Dermis blood vessel endothelial cell (primary cell): ENCODE measurements at regions not wholly inside any gene's neighbourhood (a gene's known extent, or its start where the extent isn't known, plus 50 kb on each side); places are given as distances from the start of the nearest gene placed in this dataset.

ENCODE experiments used
- DNase-seq: peaks from one replicate; pipeline ENCODE4 v3.0.0; 2010

DNA sequence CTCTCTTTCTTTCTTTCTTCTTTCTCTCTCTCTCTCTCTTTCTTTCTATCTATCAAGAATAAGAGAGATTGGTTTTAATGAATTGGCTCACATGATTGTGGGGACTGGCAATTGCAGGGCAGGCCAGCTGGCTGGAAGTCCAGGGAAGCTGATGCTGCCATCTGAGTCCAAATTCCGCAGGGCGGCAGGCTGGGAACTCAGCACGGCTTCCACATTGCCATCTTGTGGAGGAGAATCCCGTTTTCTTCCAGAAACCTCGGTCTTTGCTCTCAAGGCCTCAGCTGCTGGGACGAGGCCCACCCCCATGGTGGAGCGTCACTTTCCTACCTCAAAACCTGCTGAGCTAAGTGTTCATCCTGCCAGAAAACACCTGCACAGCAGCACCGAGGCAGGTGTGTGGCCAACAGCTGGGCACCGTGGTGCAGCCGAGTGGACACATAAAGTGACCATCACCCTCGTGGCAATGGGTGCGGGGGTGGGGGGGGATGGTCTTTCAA, 58.8 kb upstream of the SLCO4A1 start:
- peak; percentile 16 for DNase-seq

DNA sequence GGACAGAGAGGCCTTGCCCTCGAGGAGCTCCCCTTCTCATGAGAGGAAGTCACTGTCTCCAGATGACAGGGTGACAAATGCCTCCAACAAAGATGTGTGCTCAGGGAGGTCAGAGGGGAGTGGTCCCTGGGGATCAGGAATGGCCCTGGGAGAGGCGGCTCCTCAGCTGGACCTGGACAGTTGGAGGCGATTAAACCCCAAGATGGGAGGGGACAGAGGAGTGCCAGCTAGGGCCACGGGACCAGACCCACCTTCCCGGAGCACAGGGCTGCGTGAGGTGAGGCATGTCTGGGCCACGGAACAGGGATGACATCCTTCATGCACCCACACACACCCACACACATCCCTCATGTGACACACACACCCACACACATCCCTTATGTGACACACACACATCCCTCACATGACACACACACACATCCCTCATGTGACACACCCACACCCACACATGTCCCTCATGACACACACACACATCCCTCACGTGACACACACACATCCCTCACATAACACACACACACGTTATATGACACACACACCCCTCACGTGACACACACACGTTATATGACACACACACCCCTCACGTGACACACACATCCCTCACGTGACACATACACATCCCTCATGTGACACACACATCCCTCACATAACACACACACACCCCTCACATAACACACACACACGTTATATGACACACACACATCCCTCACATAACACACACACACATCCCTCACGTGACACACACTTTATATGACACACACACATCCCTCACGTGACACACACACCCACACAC, 57.4 kb upstream of the SLCO4A1 start:
- DNase-seq, result no peak

DNA sequence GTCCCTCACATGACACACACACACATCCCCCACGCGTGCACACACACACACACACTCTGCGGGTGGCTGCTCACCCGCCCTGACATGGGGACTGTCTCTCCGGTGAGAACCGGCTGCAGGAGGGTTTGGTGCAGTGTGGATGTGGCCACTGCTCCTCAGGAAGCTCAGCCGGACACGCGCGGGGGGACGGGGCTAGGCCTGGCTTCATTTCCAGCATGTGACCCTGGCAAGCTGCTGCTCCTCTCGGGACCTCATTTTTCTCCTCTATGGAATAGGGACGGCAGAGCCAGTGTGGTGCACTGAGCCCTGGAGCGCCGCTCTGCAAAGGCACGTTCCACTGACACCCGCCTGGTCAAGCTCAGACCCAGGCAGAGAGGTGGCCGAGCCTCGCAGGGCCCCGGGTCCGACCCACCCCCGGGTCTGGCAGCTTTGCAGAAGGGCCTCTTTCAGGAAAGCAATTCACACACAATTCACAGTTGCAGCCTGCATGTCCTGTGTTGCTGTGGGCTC, 56.8 kb upstream of the SLCO4A1 start:
- DNase-seq, result no peak

DNA sequence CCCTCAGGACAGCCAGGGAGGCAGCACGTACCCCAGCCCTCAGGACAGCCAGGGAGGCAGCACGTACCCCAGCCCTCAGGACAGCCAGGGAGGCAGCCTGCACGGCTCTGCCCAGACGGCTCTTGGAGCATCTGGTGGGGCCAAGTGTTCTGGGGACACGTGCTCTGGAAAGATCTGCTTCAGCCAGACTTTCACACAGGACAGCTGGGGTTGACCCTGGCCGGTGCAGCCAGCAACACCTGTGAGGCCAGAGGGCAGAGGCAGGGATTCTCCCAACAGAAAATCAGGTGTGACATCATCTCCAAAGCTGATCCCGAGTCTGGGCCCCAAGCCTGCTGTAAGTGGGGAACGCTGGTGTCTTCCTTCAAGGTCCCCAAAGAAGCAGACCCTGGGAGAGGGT, 55.5 kb upstream of the SLCO4A1 start:
- DNase-seq, result no peak

DNA sequence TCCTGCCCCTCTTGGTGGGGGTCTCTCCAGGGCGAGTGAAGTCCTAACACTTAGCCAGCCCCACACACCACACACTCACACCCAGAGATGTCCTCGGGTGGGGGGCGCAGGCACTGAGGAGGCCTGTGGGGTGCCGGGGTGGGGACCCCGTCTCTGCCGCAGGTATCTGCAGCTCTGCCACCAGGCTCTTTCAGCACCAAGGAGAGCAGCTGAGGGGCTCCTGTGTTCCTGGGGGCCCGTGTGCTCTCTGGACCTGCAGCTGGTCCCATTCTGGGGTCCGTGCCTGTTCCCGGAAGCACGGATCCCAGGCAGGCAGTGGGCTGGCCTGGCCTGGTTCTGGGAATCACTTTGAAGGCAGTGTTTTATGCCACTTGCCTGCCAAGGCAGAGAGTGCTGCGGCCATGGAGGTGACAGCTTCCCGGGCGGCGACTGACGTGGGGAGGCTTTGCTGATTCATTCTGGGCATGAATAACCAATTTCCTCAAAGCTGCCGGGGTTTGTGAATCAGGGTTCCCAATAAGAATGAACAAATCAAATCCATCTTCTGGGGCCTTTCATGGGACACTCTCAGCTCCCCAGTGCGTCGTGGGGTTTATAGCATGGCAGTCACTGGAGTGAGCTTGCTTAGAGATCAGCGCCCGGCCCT, 54.4 kb upstream of the SLCO4A1 start:
- peak; percentile 33 for DNase-seq

DNA sequence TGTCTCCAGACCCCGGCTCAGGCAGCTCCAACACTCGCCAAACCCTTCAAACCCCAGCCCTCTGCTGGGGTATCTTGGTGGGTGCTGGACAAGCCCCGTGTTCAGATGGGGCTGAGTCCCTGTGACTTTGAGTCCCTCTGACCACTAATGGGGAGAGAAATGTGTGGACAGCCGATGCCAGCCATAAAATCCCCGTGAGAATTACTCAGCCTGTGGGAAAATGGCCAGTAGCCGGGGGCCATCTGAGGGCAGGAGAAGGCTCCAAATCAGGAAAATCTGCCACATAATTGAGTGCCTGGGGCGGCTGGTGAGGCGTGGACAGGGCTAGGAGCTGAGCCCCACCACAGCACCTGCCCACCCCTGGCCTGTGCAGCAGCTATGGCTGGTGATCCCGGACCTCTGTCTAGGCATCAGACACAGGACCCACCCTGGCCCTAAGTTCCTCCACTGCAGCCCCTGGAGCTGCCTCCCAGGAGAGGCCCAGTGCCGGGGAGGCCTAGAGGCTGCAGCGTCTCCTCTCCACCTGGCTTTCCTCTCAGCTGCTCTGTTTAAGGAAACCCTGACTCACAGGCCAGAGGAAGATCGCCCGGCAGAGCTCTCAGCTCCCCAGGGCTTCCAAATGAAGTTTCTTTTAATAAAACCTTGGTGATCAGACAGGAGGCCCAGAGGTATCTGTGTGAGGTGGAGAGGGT, 53.7 kb upstream of the SLCO4A1 start:
- peak; percentile 58 for DNase-seq

DNA sequence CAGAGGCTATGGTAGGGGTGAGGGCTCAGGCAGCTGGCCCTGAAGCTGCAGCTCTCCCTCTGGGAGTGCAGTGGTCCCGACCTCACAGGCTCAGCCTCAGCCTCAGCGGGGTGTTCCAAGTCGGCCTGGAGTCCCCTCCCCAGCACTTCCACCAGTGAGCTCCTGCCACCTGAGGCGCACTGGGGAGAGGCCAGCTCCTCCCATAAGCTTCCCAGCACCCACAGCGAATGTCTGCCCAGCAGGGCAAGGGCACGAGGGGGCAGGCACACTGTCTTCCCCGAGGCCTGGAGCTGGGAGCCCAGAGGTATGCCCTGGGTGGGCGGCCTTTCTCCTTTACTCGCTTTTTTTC, 53.2 kb upstream of the SLCO4A1 start:
- DNase-seq, result no peak

DNA sequence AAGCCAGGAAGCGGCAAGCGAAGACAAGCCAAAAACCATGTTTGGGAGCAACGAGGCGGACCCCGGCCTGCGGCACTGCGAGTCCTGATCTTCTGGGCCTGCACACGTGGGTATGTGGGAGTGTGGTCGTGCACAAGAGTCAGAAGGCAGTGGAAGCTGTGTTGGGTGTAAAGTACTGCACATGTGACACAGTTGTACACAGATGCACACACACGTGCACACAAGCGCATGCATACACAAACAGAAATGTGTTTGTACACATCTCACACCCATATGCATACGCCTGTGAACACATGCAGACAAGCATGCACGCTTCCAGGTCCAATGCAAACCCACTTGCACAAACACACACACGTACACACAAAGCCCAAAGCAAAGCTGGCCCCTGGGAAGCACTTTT, 52.6 kb upstream of the SLCO4A1 start:
- DNase-seq, result no peak

DNA sequence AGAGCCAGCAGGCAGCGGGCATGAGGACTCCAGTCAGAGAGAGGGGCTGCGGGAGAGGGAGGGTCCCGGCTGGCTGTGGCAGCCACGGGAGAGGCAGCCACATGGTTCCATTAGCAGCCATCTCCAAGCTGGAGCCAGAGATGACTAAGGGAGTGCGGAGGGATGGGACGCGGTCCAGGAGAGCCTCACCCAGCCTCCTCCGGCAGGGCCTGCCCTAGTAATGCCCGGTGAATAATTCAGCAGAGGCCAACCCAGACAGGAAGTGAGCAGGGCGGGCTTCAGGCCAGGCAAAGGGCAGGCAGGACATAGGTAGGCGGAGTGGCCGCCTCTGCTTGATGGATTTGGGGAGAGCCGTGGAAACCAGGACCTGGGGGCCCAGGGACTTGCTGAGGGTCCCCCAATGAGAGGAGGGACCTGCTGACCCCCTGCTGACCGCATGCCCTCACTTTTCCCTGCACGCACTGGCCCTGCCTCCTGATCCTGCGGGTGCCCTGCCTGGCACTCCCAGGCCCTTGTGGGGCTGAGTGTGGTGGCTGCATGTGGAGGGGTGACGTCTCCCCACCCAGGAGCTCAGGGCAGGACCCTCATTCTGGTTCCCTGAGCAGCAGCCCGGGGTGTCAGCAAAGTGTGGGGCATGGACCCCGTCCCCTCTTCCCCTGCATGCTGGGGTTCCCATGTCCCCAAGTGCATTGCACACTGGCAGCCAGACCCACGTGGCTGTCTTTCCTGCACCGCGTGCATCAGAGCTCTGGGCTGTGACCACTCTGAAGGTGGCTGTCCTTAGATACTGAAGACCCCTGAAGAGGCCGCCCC, 51.8 kb upstream of the SLCO4A1 start:
- DNase-seq, result peak; percentile 79

DNA sequence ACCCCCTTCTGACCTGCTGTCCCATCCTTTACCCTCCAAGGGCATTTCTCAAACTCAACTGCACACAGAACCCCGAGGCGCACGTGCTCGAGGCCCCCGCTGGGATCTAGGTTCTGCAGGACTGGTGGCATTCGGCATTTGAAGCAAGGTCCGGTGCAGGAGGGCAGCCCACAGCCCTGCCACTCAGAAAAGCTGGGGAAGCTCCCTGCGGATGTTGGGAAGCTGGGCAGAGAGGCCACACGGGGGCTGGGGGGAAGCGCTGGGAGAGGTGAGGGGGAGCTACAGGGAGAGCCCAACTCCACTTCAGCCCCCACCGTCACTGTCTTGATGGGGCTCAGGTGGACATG, 51.2 kb upstream of the SLCO4A1 start:
- DNase-seq, result no peak

DNA sequence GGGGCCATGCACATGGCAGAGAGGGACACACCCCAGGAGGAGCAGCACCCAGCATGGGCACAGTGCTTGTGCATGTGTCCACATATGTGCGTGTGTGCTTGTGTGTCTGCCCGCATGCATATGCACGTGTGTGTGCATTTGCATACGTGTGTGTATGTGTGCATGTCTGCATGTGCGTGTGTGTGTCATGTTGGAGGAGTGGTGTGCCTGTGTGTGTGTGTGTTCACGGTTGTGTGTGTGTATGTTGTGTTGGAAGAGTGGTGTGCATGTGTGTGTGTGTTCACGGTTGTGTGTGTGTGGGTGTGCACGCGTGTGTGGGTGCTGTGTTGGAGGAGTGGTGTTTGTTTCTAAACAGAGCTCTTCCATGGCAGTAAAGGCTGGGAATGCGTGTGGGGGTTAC, 50.7 kb upstream of the SLCO4A1 start:
- no peak for DNase-seq
